T-helper 1 cell (primary cell): ENCODE measurements at regions not wholly inside any gene's neighbourhood (a gene's known extent, or its start where the extent isn't known, plus 50 kb on each side); places are given as distances from the start of the nearest gene placed in this dataset.
"Not testable (repeated sequence)": the region's sequence is repeated elsewhere in the genome, so short reads cannot be mapped to it uniquely, and the experiment has no call there.

Experiments used
- DNase-seq, 5 donors: peaks; one replicate each; pipeline ENCODE4 v3.0.0-alpha.2; 2012 to 2020

DNA sequence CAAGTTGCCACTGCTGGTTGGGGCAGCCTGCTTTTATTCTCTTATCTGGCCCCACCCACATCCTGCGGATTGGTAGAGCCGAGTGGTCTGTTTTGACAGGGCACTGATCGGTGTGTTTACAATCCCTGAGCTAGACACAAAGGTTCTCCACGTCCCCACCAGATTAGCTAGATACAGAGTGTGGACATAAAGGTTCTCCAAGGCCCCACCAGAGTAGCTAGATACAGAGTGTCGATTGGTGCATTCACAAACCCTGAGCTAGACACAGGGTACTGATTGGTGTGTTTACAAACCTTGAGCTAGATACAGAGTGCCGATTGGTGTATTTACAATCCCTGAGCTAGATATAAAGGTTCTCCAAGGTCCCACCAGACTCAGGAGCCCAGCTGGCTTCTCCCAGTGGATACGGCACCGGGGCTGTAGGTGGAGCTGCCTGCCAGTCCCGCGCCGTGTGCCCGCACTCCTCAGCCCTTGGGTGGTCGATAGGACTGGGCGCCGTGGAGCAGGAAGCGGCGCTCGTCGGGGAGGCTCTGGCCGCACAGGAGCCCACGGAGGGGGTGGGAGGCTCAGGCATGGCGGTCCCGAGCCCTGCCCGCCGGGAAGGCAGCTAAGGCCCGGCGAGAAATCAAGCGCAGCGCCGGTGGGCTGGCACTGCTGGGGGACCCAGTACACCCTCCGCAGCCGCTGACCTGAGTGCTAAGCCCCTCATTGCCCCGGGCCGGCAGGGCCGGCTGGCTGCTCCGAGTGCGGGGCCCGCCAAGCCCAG, 157.8 kb upstream of the PPP1R3A start:
- DNase-seq, result not testable (repeated sequence)

DNA sequence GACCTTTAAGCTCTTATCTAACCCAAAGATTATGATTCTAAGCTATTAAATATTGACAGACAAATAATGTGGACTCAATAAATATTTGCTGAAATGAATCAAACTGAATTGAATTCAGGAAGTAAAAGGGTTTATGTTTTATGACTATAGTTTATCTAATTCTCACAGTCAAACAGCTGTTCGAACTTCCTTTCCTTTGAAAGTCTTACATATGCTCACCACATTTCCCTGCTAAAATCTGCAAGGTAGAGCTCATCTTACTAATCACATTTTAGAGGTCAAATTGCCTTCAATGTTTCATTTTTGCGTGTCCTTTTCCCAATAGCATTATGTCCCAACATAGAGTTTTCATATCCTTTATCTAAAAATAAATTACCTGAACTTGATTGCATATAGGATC, 154.9 kb upstream of the PPP1R3A start:
- no peak for DNase-seq

DNA sequence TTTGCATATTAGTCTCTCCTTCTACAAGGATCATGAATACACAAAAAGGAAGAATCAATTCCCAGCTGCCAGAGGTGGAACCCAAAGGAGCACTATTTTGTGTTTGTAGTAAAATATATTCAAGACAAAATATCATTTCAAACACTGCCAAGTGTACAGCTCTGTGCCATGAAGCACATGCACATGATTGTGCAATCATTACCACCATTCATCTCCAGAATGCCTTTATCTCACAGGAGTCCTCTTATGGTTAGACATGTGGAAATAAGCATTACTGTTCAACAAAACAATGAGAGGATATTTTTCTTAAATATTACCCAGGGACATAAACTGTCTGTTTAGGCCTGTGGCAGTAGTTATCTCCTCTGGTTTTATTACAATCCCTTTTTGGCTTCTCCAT, 151.4 kb upstream of the PPP1R3A start:
- no peak for DNase-seq

DNA sequence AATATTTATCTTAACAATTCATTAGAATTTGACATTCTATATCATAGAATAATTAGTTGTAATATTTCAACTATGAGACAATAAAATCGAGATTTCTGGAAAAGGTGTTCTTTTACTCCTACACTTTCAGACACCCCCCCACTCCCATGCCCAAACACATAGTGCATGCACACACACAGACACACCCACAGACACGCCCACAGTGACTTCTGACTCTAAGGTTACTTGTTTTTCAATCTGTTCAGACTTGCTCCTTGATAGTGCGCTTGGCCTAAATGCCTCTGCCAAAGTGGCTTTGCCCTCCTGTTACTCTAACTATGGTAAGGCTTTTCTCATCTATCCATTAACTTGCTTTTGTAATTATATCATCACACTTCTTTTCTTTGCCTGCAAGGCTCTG, 144.0 kb upstream of the PPP1R3A start:
- no peak for DNase-seq

DNA sequence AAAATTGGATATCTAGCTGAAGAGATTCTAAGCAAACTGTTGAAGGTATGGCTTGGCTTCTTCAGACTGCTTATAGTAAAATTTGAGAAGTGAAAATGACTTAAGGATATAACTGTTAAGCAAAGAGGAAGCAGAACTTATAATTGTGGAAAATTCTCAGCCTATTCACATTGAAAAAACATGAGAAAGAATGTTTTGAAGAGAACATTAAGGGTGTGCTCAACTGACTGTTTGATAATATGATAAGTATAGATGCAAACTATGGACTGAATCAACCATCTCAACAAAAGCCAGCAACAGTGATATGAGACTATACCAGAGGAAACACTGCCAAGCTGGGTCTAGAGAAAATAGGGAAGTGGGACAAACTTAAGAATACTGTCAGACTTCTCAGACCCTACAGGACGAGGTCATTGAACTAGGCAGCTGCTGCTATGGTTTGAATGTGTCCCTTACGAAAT, 133.1 kb upstream of the PPP1R3A start:
- DNase-seq, result no peak

DNA sequence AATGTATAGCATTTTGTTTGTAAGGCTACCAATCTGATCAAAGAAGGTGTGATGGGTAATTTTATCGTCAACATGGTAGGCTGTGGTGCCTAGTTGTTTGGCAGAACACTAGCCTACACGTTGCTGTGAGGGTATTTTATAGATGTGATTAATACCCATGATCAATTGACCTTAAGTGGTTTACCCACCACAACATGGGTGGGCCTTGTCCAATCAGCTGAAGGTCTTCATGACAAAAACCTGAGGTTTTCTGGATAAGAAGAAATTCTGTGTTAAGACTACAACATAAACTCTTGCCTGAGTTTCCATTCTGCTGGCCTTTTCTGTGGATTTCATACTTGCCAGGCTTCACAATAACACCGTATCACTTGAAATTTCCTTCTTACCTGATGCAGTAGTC, 131.8 kb upstream of the PPP1R3A start:
- no peak for DNase-seq

DNA sequence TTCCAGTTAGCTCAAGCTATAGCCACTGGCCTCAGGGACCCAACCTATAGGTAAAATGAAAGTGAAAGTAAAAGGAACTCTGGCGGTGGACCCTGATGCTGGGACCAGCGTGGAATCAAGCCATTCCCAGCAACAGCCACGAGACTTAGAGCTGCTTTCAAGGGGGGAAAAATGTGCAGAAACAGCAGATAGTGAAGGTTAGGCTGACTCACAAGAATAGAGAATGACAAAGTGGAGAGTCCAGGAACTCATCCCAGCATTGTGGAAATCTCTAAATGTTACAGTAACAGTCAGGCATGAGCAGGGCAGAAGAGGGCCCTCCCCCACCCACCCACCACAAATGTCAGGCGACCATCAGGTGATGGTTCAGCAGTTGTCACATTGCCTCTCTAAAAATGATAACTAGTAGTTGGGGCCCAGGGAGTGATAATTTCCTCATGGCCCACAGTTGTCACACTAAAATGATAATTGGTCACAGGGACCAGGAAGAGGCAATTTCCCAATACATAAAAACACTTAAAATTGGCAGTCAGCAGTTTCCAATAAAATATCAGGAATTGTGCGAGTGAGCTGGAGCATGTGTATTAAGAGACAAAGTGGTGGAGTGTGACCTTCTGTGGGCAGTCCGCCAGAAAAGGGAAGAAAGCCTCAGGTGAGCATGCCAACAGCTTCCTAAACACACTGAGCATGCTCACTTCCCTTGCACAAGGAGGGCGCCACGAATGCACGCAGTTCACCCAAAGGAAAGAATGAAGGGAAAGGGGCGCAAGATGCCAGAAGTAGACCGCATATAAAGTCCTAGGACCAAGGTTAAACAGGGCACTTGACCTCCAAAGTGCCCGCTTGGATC, 129.8 kb upstream of the PPP1R3A start:
- DNase-seq, result peak in 1 of 5 donors; percentile 13

DNA sequence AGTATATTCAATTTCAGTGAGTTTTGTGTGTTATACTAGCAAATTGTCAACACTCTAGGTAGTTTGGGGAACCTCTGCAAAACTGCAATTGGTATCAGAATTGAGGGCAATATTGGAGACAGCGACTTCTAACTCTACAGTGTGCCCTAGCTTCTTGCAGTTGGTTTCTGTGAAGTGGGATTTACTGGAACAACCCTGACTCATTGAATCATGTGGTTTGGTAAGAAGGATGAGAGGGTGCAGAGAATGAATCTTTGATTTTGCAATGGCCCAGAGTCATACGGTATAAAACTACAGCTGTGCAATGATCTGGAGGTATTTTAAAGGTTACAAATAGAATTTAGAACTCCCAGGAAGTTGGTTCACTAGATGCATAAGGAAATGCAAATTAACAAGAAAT, 129.1 kb upstream of the PPP1R3A start:
- DNase-seq, result peak in 1 of 5 donors; percentile 17

DNA sequence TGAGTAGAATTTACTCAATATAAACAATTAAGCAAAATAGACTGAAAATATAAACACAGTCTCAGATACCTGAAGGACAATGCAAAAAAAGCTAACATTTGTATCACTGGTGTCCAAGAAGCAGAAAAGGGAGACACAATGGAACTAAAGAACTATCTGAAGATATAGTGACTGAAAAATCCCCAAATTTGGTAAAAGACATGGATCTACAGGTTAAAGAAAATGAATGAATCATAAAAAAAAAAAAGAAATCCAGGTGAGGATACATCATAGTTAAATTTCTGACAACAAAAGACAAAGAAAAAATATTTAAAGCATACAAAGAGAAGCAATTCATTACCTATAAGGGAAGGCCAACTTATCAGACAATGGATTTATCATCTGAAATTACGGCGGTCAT, 114.7 kb upstream of the PPP1R3A start:
- no peak for DNase-seq

DNA sequence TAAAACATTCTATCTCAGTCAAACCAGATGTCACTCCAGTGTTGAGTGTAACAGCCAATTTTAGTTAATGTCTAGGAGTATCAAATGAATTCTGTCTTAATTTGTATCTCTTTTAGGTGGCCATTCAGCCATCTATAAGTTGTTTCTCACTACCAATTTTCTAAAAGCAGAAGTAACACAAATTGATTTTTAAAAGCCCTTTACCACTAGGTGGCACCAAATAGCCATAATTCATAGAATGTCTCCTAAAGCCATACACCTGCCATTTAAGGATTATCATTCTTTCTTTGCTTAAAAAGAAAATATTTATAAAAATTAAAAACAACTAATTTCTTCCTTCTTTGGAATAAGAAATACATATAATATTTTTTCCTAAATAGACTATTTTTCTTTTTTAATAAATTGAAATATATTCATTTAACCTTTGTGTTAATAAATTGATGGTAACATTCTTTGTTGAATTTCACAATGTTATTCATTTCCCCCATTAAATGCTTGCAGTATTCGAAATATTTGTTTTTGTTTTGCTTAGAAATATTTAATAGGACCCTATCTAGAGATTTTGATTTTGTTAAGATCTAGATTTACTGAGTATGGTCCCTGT, 107.8 kb upstream of the PPP1R3A start:
- peak in 3 of 5 donors; percentile 21 to 38 (median 32) for DNase-seq

DNA sequence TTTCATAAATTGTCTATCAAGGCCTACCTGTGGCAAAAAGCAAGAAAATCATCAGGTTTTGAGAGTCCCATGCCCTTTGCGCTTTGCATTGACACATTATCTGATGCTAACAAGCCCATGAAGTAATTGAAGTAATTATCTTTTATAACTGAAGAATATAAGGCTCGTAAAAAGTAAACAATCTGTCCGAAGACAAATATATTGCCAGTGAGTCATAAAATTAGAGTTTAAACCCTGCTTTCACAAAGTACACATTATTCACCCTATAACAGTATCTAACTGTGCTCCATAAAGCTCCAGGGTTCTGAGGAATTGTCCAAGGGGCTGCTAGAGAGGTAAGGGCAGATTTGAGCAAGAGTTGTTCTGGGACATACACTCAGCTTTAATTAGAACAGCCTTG, 102.3 kb upstream of the PPP1R3A start:
- DNase-seq, result no peak

DNA sequence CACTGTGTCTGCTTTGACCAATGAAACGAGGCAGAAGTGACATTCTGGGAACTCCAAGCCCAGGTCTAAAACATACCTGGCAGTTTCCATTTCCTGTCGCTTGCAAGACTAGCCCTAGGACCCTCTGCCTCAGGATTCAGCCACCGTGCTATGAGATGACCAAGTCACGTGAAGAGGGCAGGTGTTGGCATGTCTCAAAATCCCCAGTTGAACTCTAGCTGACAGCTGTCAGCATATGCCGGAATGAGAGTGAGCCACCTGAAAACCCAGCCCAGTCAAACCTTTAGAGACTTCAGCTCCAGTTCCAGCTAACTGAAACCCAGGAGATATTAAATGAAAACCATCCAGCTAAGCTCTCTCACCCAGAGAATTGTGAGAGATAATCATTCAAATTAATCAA, 89.9 kb upstream of the PPP1R3A start:
- no peak for DNase-seq

DNA sequence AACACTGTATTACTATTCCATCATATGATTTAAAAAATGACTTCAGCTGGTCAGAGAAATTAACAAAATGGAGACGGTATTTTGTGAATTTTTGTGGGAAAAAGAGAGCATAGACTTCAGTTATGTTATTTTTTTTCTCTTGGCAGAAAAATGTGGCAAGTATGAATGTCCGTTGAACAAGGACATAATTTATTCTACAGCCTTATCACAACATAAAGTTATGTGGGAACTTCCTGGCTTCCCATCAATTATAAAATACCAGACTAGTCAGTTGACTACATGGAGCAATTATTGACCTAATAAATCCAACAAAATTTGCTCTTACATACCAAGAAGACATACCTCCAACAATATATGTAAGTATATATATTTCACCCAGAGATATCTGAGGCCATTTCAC, 88.6 kb upstream of the PPP1R3A start:
- DNase-seq, result no peak

DNA sequence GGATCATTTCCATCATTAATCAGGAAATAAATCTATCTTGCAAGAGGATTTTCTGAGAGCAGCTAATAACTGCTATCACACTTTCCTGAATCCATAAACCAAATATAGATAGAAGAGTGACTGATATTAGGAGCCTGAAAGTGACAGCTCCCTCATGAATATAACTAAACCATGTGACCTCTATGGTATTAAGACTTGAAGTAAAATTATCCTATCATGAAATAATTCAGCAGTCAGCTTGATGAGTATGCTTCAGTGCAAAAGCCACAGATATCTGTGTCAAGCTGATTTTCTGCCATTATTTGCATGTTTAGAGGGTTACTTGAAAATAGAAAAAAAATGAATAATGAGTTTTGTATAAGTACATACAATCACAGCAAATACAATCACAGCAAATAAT, 80.1 kb upstream of the PPP1R3A start:
- DNase-seq, result no peak

DNA sequence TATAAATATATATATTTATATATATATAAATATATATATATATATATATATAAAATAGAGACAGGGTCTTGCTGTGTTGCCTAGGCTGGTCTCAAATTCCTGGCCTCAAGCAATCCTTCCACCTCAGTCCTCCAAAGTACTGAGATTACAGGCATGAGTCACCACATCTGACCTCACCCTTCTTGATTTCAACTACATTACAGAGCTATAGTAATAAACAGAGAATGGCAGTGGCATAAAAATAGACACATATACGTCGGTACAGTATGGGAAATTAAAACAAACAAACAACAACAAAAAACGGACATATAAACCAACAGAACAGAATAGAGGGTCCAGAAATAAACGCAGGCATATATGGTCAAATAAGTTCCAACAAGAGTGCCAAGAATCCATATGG, 77.6 kb upstream of the PPP1R3A start:
- no peak for DNase-seq

DNA sequence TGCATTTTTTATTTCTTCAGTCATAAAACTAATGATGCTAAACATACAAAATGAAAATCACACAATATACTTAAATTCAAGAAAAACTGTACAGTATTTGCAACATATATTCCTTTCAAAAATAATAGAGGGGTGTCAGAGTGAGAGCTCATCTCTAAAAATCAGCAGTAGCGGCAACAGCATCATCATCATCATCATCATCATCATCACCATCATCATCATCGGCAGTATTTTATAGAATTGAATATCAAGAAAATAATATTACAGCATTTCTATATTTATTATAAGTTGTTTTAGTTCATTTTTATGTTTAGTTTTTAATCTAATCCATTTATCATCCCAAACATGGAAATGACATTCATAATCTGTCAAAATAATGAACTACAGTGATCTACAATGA, 67.4 kb upstream of the PPP1R3A start:
- no peak for DNase-seq

DNA sequence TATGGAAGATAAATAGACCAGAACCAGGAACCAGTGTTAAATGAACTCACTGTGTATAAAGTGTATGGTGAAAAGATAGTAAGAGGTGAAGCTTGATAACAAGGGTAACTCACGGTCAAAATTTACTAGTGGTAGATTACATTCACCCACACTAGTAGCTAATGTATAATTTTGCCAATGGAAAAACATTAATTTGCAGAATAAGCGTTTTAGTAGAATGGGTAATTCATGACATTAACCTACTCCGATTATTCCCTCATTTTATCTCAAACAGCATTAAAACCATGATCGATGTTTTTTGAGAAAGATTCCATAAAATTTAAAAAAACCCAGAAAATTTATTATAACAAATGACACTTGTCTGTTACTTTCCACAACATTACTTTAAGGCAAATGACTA, 57.7 kb upstream of the PPP1R3A start:
- no peak for DNase-seq

DNA sequence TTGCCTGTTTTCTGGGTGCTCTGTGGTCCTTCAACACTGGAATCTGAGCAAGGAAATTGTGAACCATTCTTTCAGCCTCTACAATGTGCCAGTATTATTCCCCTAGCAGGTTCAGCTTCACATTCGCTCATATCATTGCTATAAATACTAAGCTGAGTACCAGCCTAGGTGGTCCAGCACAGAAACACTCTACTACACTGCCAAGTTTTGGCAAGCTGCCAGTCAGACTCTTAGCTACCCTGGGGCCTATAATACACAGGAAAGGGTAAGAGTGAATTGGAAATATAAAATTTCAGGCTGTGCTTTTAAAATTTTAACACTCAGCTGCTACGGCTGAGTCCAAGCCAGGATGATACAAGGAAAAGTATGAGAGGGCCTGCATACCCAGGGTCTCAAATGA, 49.9 kb upstream of the PPP1R3A start:
- no peak for DNase-seq
